Prostate gland (tissue), 2 donors: ENCODE measurements at regions not wholly inside any gene's neighbourhood (a gene's known extent, or its start where the extent isn't known, plus 50 kb on each side); places are given as distances from the start of the nearest gene placed in this dataset.

Experiments used
- POLR2A ChIP-seq: fragments of 450-650 bp; IDR thresholded peaks from one replicate; pipeline ENCODE4 v1.6.1; 2016; ENCODE audit warnings: antibody characterized with exemption, mild to moderate bottlenecking
- POLR2AphosphoS5 ChIP-seq: sonication (generic); formaldehyde crosslinking; IDR thresholded peaks from one replicate; pipeline ENCODE4 v1.6.1; 2017; ENCODE audit warnings: antibody characterized with exemption
- TF ChIP-seq, protein P1 (sequence below), 4 experiments: fragments of 200-600 bp in 2 of 4; fragments of 450-650 bp in 2 of 4; sonication (generic) in 2 of 4; IDR thresholded peaks; 1 replicate in 3 of 4; 2 replicates in 1 of 4; pipeline ENCODE4 v1.5.1; 2016 to 2019; ENCODE audit warnings: antibody characterized with exemption in 4 of 4, mild to moderate bottlenecking in 2 of 4, moderate library complexity in 2 of 4

DNA sequence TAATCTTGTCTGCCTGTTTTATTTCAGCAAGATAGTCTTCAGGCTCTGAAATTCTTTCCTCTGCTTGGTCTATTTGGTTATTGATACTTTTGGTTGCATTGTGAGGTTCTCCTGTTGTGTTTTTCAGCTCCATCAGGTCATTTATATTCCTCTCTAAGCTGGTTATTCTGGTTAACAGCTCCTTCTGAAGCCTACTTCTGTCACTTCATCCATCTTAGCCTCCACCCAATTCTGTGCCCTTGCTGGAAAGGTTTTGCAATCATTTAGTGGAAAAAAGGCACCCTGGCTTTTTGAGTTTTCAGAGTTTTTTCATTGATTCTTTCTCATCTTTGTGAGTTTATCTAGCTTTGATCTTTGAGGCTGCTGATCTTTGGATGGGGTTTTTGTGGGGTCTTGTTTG, 647.7 kb downstream of the SPRY1 start:
- TF ChIP-seq, protein P1, sequence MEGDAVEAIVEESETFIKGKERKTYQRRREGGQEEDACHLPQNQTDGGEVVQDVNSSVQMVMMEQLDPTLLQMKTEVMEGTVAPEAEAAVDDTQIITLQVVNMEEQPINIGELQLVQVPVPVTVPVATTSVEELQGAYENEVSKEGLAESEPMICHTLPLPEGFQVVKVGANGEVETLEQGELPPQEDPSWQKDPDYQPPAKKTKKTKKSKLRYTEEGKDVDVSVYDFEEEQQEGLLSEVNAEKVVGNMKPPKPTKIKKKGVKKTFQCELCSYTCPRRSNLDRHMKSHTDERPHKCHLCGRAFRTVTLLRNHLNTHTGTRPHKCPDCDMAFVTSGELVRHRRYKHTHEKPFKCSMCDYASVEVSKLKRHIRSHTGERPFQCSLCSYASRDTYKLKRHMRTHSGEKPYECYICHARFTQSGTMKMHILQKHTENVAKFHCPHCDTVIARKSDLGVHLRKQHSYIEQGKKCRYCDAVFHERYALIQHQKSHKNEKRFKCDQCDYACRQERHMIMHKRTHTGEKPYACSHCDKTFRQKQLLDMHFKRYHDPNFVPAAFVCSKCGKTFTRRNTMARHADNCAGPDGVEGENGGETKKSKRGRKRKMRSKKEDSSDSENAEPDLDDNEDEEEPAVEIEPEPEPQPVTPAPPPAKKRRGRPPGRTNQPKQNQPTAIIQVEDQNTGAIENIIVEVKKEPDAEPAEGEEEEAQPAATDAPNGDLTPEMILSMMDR (IDR thresholded peaks at IDR 0.05) = no peak
- TF ChIP-seq POLR2A (no peak), POLR2AphosphoS5 (no peak)
